Choroid plexus epithelial cell (primary cell): ENCODE measurements at regions not wholly inside any gene's neighbourhood (a gene's known extent, or its start where the extent isn't known, plus 50 kb on each side); places are given as distances from the start of the nearest gene placed in this dataset.
A peak's percentile ranks its signal among the peaks of the same experiment; 100 is the strongest.

Experiments
- DNase-seq: peaks from one replicate; pipeline ENCODE4 v3.0.0-alpha.2; 2010; ENCODE audit warnings: low read depth
- H3K4me3 ChIP-seq: 2 replicates; pipeline ENCODE4 v1.5.1; 2011; ENCODE audit warnings: low read depth, mild to moderate bottlenecking, control low read depth, low read length, moderate library complexity
- TF ChIP-seq, protein P1 (sequence below): conservative IDR thresholded peaks from 2 replicates; pipeline ENCODE4 v1.5.1; 2011; ENCODE audit warnings: low read depth, mild to moderate bottlenecking, control low read depth, inconsistent platforms, low read length, moderate library complexity

DNA sequence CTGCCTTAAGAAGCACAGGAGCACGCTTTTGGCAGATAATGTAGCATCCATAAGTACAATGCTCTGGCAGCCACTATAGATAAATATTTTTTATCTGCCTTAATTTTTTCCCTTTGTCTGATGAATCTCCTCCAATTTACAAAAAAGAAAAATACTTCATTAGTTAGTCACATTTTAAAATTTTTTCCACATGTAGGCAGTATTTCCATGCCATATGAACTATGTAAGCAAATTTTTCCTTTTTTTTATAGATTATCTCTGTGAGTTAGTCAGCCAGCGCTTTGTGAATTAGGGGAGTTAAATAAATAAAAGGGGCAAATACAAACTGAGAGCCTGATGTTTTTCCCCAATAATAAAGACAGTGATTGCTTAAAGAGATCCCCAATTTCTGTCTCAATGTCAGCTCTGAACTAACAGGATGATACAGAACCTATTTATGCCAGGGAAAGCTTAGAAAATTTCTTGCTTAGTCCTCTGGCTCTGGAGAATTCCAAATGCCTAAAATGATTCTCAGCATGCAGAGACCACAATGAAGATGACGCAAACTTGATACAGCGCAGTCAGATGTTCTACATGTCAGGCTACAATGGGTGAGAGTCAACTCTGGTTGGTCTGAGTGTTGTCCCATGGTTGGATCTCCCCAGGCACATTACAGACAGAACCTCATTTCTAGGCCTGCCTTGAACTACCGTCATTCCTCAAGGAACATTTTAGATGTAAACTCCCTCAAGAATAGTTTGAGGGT is 390.4 kb upstream of the CDH6 start:
- H3K4me3 ChIP-seq = no peak overlapping the region
- DNase-seq = peak; percentile 63
- TF ChIP-seq, protein P1, sequence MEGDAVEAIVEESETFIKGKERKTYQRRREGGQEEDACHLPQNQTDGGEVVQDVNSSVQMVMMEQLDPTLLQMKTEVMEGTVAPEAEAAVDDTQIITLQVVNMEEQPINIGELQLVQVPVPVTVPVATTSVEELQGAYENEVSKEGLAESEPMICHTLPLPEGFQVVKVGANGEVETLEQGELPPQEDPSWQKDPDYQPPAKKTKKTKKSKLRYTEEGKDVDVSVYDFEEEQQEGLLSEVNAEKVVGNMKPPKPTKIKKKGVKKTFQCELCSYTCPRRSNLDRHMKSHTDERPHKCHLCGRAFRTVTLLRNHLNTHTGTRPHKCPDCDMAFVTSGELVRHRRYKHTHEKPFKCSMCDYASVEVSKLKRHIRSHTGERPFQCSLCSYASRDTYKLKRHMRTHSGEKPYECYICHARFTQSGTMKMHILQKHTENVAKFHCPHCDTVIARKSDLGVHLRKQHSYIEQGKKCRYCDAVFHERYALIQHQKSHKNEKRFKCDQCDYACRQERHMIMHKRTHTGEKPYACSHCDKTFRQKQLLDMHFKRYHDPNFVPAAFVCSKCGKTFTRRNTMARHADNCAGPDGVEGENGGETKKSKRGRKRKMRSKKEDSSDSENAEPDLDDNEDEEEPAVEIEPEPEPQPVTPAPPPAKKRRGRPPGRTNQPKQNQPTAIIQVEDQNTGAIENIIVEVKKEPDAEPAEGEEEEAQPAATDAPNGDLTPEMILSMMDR = peak; percentile 34

DNA sequence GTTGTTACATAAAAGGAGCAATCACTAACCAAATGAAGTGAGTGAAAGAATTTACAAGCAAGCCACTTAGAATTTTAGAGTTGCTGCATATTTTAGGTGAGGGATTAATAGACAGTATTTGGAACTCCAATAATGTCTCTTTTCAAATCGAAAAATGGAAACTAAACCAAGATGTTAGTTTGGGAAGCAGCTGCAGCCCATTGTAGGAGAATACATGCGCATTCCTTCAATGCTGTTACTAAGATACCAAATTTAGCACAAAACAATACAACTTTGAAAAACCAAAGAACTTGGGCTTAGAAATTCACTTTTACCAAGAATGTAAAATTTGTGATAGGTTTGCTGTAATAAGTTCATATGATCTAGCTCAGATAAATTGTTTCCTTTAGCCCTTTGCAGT is 411.8 kb upstream of the CDH6 start:
- no peak for DNase-seq
- TF ChIP-seq, protein P1 = no peak
- H3K4me3 ChIP-seq = no peak overlapping the region

DNA sequence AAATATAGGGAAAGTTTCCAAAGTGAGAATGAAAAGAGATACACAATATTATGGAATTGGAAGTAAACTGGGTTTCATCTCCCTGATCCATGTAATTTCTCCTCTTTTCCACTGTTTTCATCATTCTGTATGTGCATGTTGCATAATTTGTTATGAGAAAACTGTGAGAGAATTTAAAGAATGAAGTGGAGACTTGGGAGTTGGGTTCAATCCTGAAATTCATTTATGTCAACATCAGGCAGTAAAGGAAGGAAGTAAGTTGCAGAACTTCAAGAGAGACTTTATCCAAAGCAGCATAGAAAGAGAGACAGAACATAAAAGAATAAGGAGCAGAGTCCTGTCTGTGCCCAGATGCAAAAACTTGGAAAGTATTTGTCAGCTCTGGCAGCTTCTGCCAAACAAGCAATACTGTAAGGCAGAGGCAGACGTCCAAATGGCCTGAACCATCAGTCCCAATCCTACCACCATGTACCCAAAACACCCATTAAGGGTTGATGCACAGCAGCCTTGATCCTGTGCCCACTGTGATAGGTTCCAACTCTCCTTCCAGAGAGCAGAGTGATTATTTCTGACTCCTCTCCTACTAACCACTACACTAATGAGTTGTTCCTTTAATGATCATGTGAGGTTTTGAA is 425.3 kb upstream of the CDH6 start:
- TF ChIP-seq, protein P1 = no peak
- no peak overlapping the region for H3K4me3 ChIP-seq
- DNase-seq = no peak

DNA sequence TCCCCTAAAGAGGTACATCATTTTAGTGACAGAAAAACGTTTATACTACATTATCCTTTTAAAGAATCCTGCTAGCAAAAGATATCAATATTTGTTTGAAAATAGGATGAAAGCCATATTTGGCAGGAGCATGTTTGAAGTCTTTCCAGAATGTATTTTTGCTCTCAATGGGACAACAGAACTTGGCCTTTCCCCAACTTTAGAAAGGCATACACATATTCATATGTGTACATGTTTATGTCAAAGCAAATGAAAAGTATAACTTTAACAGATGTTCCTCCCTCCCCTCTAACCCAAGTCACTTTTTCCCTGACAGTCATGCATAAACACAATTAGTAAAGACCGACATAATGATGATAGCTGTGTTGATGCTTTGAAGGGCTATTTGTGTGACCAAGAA is 427.8 kb upstream of the CDH6 start:
- TF ChIP-seq, protein P1 = no peak
- H3K4me3 ChIP-seq = no peak overlapping the region
- no peak for DNase-seq

DNA sequence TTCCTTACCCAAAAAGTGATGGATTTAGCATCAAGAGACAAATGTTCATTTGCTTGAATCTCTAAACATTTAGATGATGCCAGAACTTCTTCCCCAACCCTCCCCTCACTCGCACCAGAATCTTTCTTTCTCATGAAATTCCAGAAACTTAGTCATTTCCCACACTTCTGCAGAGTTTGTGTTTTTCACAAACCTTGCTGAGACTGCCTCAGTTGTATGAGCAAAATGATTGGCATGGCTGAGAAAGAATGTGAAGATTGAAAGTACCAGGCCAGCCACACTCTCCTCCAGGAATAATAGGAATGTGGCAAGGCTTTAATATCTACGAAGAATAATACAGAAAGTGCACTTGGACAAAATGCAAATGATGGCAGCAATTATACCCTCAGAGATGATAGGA is 428.3 kb upstream of the CDH6 start:
- TF ChIP-seq, protein P1 = no peak
- DNase-seq = peak; percentile 74

DNA sequence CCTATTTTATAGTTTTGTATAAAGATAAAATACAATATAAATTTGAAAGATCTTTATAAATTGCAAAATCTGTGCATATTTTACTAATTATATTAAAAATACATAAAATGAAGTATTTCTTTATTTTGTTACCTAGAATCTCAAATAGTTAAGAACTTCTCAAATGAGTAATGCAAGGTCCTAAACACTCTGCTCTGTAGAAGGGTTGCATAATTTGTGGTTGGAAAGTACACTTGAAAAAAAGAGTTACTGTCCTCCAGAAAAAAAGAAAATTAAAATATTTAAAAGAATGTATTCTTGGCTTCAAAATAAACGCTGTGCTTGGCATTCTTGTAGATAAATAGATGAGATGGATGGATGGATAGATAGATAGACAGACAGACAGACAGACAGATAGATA is 428.8 kb upstream of the CDH6 start:
- peak; percentile 81 for DNase-seq
- TF ChIP-seq, protein P1 = no peak
- H3K4me3 ChIP-seq = no peak overlapping the region

More for the DNA sequence above, 428.3 kb upstream of the CDH6 start:
- H3K4me3 ChIP-seq = no peak overlapping the region

DNA sequence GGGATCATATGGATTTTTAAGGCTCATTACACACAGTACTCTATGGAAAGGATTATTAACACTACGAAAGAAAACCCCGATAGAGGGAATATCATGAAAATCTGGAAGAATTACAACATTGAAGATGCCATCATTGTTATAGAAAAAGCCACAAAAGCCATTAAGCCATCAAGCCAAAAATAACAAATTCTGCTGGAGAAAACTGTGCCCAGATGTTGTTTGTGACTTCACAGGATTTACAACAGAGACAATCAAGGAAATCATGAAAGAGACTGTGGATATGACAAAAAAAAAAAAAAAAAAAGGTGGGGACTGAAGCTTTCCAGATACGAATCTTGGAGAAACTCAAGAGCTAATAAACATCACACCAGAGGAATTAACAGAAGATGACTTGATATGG is 433.8 kb upstream of the CDH6 start:
- TF ChIP-seq, protein P1 = no peak
- no peak for DNase-seq
- no peak overlapping the region for H3K4me3 ChIP-seq
